HG03354 (cell line): ENCODE measurements at regions not wholly inside any gene's neighbourhood (a gene's known extent, or its start where the extent isn't known, plus 50 kb on each side); places are given as distances from the start of the nearest gene placed in this dataset.

Experiments
- ATAC-seq: cut with Tn5 transposase; IDR thresholded peaks from one replicate; pipeline ENCODE4 v1.9.1; 2021; ENCODE audit warnings: mild to moderate bottlenecking; ENCODE audit not compliant: unreplicated experiment, poor library complexity, severe bottlenecking

DNA sequence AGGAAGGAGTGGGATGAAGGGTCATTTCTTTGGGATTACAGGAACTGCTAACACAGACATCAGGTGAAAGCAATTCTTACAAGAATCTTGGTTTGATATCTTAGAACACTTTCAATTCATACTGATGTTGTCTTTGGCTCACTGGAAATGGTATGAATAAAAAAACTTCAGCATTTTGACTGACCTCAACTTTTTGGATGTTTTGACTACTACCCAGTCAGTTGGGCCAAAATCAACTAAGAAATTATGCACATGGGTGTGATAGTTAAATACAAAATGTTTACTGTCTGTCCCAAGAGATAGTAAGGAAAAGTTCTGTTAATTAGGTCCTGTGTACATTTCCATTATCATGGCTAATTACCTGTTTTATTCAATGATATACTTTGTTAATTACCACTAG is 165.5 kb upstream of the LRIG1 start:
- ATAC-seq: no peak

DNA sequence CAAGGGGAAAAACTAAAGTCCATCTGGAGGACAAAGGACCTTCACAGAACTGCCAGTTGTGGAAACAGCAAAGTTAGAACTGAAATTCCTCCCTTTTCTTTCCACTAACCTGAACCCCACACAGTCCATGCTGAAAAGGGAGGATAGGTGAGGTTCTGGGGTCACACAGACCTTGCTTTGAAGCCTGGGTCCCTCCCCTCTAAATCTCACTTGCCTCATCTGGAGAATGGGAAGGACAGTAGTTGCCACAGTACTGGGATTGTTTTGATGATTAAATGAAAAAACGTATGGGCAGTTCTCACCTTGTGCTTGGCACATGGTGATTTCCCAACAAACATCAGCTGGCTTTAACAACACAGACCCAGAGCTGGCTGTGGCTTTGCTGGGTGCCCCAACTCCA is 166.4 kb upstream of the LRIG1 start:
- ATAC-seq: no peak

- ATAC-seq: no peak
These were observed 170.5 kb upstream of the LRIG1 start for GRCh38 chr3:66671291-66671690.

DNA sequence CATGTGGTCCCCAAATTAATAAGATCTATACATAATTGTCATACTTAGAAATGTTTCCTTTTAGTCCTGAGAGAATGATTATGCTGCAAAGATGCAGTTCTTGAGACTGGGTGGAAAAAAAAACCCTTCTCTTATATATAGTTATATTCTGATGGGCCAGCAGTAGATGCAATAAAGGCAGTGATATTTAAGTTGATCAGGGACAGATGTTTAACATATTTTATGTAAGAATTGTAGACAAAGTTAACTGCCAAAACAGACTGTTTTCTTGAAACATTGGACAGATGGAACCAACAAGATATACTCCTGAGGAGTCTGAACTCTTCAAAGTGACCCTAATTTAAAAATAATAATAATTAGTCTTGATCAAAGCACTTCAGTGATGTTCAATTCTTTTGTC is 172.0 kb upstream of the LRIG1 start:
- ATAC-seq: no peak

GRCh38 chr3:66673293-66673692 is 172.5 kb upstream of the LRIG1 start:
- no peak for ATAC-seq

- no peak for ATAC-seq
These were observed 174.5 kb upstream of the LRIG1 start for GRCh38 chr3:66675366-66675765.

DNA sequence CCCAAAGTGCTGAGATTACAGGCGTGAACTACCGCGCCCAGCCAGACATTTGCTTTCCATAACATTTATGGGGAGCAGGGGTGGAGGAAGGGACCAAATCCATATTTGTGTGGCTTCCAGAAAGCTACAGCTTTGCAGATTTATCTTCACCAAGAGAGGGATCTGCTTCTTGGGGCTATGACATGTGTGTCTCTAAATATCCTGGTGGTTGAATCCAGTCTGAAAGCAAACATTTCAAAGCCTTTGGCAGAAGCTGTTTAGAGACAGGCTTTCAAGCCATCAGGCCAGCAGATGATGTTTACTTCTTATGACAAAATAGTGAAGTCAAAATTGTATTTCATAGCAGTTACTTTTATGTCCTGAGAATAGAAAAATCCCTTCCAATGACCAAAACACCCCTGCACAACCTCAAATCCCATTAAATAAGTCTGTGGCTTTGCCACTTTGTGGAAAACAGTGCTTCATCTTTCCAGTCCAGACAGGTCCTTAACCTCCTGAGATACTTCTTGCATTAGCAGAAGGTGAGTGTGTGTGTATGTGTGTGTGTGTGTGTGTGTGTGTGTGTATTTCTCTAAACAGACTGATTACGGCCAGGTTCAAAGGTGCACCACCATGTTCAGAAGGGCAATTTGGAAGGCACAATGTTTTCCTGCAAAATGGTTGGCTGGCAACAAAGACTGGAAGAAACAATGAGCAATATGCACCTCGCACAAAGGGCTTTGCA is 191.4 kb upstream of the LRIG1 start:
- ATAC-seq: no peak

- ATAC-seq: no peak
These were observed 191.9 kb upstream of the LRIG1 start for GRCh38 chr3:66692766-66693150.

DNA sequence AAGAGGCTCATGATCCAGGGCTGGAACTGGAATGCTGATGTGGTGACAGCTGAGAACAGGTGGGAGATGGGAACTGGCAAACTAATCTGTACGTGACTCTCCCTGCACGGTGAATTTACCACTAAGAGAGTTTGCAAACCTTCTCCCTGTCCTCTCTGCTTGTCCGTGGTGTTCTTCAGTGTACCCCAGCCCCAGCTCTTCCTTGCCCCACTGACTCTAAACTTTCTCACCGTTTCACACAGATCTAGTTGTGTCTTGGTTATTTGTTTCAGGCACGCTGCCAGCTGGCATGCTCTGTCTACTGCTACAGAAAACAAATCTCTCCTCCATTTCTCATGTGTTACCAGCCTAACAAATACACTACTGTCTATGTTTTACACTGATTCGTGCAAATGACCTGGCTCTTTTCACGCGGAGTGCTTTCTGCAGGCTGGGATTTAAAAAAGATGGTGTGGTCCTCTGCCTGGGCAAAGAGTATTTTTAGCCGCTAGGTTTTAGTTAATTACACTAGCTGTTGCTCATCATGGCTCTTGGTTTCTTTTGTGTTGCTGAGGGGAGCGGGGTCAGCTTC is 192.7 kb upstream of the LRIG1 start:
- no peak for ATAC-seq

- no peak for ATAC-seq
These were observed 201.3 kb upstream of the LRIG1 start for GRCh38 chr3:66702126-66702525.

- ATAC-seq: no peak
These were observed 202.7 kb upstream of the LRIG1 start for GRCh38 chr3:66703501-66703900.

DNA sequence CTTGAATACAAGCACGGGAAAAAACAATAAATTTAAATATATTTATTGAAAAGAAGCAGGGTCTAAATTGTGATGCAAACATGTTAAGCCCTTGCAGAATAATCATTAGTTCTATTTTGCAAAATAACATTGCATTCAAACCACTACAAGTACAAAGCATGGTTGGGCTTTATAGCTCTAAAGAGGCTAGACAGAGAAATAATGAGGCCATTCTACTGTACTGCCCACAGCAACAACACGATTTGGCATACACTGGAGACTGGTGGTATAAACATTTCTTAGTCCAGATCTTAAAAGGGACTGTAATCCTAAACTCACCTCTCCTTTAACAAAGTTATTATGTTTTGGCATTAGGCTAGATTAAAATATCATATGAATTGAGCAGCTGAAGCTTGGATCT is 204.3 kb upstream of the LRIG1 start:
- ATAC-seq: no peak

- no peak for ATAC-seq
These were observed 206.1 kb upstream of the LRIG1 start for GRCh38 chr3:66706890-66707289.

DNA sequence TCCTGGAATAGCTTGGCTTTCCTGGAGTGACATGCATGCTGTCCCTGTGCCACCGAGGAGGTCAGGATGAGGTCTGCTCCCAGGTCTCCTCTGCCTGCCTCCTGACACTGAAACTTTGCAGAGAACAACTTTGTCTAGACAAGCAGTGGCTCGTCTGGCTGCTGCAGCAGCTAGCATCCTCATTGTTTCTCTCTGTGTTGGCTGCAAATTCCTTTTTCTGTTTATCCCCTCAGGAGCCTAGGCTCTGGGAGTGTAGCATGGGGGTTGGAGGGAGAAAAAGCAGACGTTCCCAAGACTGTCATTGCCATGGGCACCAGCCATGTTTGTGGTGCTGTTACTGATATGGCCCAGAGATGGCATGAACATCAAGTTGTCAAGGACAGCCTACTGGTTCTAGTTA is 208.7 kb upstream of the LRIG1 start:
- ATAC-seq: no peak

DNA sequence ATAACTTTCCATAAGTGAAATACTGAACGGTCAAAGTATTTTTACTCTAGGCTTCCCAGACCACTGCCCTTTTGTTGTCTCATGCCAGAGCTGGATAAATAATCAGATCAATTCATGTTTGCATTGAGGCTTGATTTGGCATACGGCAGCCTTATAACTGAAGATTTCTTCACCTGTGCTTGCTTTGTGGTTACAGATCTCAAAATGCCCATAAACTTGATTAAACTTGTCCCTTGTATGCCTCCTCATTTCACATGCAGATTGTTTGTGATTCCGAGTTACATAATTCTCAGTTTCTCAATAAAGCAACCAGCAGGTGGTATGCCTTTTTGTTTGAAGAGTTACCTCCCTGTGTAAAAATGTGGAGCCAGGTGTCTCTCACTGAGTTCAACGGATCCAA is 211.4 kb upstream of the LRIG1 start:
- no peak for ATAC-seq

DNA sequence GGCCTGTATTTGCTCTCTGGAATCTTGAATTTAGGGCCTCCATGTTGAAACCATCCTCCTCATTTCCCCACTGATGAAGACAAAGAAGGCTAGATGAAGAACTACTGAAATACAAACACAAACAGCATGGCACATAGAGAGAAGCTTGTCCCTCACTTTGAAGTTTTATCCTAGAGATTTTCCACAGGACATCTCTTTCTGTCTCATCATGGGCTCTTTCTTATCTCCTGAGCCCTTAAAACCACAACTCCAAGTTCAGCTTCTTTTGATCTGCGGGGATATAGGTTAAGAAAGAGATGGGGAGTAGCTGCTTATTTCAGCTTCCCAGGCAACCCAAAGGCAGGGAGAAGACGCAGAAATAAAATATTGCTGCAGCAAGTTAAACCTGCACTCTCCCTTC is 213.1 kb upstream of the LRIG1 start:
- no peak for ATAC-seq

- ATAC-seq: no peak
These were observed 215.0 kb upstream of the LRIG1 start for GRCh38 chr3:66715806-66716205.

DNA sequence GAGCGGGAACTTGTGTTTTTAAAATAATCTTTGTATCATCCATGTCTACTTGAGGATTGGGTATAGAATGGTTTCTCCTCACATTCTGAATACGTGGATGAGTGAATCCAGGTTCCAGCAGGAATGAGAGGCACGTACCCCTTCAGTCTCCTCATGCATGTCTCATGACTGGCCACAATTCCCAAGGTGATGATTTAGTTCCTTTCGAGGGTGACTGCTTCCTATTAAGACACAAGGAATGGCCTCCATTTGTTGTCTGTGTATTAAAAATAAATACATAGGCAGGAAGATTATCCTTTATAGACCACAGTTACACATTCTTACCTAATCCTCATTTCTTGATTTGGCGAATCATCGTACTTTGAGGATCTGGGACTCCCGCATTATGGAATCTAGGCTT is 217.0 kb upstream of the LRIG1 start:
- ATAC-seq: no peak

DNA sequence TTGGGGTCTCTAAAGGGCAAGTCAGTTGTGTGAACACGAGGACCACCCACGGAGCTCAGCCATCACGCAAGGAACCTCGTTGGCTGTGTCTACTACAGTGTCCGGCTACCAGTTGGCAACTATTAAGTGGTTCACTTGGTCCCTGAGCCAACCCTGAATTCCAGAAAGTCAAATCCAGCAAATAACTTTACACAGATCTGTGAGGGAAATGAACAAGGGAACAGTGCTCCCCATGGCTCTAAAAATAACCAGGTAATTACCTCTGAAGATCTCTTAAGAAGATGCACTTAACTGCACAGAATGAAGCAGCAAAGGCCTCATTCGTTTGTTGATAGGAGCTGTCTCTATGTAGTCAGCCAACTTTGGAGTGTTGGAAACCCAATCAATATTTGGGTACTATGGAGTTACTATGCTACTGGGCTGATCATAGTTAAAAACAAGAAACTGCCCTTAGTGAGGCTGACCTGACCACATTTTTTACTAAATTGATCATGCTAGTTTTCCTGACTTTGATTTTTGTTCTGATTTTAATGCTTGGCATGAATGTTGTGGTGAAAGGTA is 219.1 kb upstream of the LRIG1 start:
- no peak for ATAC-seq

- ATAC-seq: no peak
These were observed 219.7 kb upstream of the LRIG1 start for GRCh38 chr3:66720508-66720907.

DNA sequence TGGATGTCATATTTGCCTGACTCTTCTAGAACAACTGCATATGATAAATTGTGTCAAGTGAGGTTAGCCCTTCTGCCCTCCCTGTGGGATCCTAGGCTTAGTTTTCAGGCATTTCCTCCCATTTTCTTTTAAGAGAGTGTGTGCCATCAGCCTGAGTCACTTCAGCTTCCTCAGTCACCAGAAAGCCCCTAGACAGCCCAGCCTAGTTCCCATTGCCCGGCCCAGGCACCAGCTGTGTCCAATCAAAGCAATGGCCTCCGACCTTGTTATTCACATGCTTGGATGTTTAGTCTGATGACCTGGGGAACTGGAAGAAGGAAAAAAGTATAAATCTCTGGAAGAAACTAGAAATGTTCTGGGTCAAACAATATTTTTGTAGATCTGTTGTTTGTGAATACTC is 221.9 kb upstream of the LRIG1 start:
- no peak for ATAC-seq

- ATAC-seq: no peak
These were observed 222.4 kb upstream of the LRIG1 start for GRCh38 chr3:66723231-66723630.
